ENCODE measurements at regions not wholly inside any gene's neighbourhood (a gene's known extent, or its start where the extent isn't known, plus 50 kb on each side); places are given as distances from the start of the nearest gene placed in this dataset.

- no peak for ATAC-seq
- TF ChIP-seq GLIS3 (CRISPR knock-in tag; IDR thresholded peaks at IDR 0.05) = no peak
- TF ChIP-seq ZNF8 (CRISPR knock-in tag; IDR thresholded peaks at IDR 0.05) = no peak
- TF ChIP-seq ZC3H10 (CRISPR knock-in tag; IDR thresholded peaks at IDR 0.05) = no peak
- TF ChIP-seq CSRNP3 (CRISPR knock-in tag; IDR thresholded peaks at IDR 0.05) = no peak
- TF ChIP-seq BACH2 (CRISPR knock-in tag; IDR thresholded peaks at IDR 0.05; ENCODE audit: borderline replicate concordance) = no peak
- TF ChIP-seq ZNF565 (CRISPR knock-in tag; conservative IDR thresholded peaks at IDR 0.05; ENCODE audit: low read depth) = no peak
- TF ChIP-seq CREB5 (CRISPR knock-in tag; IDR thresholded peaks at IDR 0.05; ENCODE audit: low read depth) = no peak
- TF ChIP-seq ISL1 (CRISPR knock-in tag; IDR thresholded peaks at IDR 0.05) = no peak
- TF ChIP-seq TOX (CRISPR knock-in tag; IDR thresholded peaks at IDR 0.05; ENCODE audit: borderline replicate concordance) = no peak
- no peak for TF ChIP-seq RARB (CRISPR knock-in tag; IDR thresholded peaks at IDR 0.05)
- TF ChIP-seq PATZ1 (CRISPR knock-in tag; IDR thresholded peaks at IDR 0.05; ENCODE audit: borderline replicate concordance) = no peak
- TF ChIP-seq OSR1 (CRISPR knock-in tag; IDR thresholded peaks at IDR 0.05) = no peak
- no peak for TF ChIP-seq ARNTL (CRISPR knock-in tag; IDR thresholded peaks at IDR 0.05; ENCODE audit: borderline replicate concordance, low read depth)
- no peak for TF ChIP-seq CSDC2 (CRISPR knock-in tag; IDR thresholded peaks at IDR 0.05)
Observed at GRCh38 chr21:34307991-34308532, 55.7 kb upstream of the KCNE2 start.

DNA sequence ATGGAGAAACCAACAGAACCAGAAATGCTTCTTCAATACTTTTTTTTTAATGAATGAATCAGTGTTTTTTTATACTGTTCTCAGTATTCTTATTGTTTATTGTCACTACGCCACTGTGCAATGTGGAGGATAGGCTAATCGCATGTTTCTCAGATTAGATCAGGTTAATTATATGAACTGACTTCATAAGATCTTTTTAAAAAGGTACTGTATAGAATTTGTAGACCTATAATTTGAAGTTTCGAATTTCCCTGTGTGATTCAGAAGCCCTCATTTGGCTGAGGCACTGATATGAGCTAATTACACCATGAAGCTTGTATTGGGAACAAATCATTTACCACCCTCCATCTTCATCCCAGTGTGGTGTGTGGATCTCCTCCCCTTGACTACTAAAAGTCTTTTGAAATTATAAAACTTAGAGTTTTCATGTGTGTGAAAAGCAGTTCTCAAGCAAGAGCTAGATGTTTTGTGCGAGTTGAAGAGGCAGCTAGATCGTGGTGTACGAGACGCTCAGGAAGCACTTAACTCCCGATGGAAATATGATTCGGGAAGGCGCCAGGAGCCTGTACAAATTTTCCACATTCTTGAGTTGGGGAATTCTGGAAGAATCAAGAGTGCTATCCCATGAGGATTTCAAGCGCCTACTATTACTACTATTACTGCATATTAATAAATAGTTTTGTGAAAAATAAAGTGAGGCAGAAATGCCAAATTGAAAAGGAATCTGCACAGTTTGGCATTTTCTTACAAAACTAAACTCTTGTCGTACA lies 52.1 kb upstream of the KCNE2 start:
- TF ChIP-seq ESRRG (CRISPR knock-in tag; IDR thresholded peaks at IDR 0.05) (no peak), ZFP3 (CRISPR knock-in tag; IDR thresholded peaks at IDR 0.05) (no peak), ZC3H10 (CRISPR knock-in tag; IDR thresholded peaks at IDR 0.05) (no peak), ZNF8 (CRISPR knock-in tag; IDR thresholded peaks at IDR 0.05) (no peak), RARB (CRISPR knock-in tag; IDR thresholded peaks at IDR 0.05) (no peak), CSDC2 (CRISPR knock-in tag; IDR thresholded peaks at IDR 0.05) (no peak), ARNTL (CRISPR knock-in tag; IDR thresholded peaks at IDR 0.05; ENCODE audit: borderline replicate concordance, low read depth) (no peak), ZFP30 (CRISPR knock-in tag; IDR thresholded peaks at IDR 0.05) (no peak), TOX (CRISPR knock-in tag; IDR thresholded peaks at IDR 0.05; ENCODE audit: borderline replicate concordance) (no peak), CSRNP3 (CRISPR knock-in tag; IDR thresholded peaks at IDR 0.05) (no peak)
- TF ChIP-seq, protein P1, sequence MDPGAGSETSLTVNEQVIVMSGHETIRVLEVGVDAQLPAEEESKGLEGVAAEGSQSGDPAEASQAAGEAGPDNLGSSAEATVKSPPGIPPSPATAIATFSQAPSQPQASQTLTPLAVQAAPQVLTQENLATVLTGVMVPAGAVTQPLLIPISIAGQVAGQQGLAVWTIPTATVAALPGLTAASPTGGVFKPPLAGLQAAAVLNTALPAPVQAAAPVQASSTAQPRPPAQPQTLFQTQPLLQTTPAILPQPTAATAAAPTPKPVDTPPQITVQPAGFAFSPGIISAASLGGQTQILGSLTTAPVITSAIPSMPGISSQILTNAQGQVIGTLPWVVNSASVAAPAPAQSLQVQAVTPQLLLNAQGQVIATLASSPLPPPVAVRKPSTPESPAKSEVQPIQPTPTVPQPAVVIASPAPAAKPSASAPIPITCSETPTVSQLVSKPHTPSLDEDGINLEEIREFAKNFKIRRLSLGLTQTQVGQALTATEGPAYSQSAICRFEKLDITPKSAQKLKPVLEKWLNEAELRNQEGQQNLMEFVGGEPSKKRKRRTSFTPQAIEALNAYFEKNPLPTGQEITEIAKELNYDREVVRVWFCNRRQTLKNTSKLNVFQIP (CRISPR knock-in tag; IDR thresholded peaks at IDR 0.05; ENCODE audit: borderline replicate concordance, low read depth) = no peak
- no peak for ATAC-seq

GRCh38 chr21:34313116-34313515 lies 50.7 kb upstream of the KCNE2 start:
- TF ChIP-seq OSR1 (CRISPR knock-in tag; IDR thresholded peaks at IDR 0.05) = no peak
- TF ChIP-seq PPARA (CRISPR knock-in tag; IDR thresholded peaks at IDR 0.05; ENCODE audit: borderline replicate concordance) = no peak
- TF ChIP-seq ZFP30 (CRISPR knock-in tag; IDR thresholded peaks at IDR 0.05) = no peak
- TF ChIP-seq, protein P1 (CRISPR knock-in tag; IDR thresholded peaks at IDR 0.05; ENCODE audit: borderline replicate concordance, low read depth) = no peak
- no peak for ATAC-seq

Measured in SK-N-SH treated with all-trans-retinoic acid at 6 μM for 48 hours (cell line).